AG20443 (cell line): ENCODE measurements at regions not wholly inside any gene's neighbourhood (a gene's known extent, or its start where the extent isn't known, plus 50 kb on each side); places are given as distances from the start of the nearest gene placed in this dataset.

Experiments
- DNase-seq: peaks from one replicate; pipeline ENCODE4 v3.0.0; 2012; ENCODE audit warnings: low spot score, mixed read lengths

DNA sequence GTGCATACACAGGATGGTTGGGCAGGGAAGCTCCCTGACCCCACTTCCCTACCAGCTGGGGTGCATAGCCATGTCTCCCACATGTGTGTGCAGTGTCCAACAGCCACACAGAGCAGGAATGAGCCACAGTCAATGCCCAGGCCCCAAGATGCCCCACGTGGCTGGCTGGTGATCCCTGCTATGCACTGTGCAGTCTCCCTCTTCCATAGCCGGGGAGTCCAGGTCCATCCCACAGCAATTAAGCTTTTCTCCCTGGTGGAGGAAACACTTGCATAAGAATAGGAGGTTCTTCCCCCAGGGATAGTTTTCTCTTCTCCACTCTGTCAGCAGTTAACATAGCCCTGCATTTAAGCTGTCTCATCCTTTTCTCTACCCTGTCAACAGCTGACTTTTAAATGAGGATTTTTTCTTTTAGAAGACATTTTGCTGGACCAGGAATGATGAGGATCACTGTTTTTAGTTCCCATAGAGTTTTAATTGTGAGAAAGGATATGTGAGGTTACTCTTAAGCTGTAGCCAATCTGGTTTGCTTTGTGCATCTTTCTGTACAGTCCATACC lies 396.5 kb upstream of the VWC2 start:
- no peak for DNase-seq

GRCh38 chr7:49386792-49387191 lies 386.6 kb upstream of the VWC2 start:
- no peak for DNase-seq

DNA sequence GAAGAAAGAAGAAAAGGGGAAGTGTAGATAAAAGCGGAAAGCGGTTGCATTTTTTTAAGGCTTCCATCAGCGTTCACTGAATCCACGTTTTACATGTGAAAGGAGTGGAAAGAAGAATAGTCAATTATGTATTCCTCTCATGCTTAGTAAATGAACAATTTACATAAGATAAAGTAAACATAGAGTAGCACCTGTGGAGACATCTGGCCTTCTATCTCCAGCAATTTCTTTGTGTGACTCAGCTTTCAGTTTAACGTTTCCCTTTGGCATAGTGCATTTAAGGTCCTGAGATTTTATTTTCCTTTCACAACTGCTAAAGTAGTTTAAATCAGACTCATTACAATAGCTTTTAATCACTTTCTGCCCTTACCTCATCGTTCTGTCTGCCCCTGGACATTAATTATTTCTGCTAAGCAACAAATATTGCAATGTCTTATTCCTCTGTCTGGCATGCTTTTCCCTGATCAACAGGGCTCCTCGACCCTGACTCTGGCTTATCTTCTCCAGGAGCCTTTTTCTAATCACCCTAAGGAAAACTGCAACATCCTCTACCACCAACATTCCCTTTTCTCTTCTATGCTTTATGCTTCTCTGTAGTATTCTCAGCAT lies 383.5 kb upstream of the VWC2 start:
- DNase-seq, result no peak

DNA sequence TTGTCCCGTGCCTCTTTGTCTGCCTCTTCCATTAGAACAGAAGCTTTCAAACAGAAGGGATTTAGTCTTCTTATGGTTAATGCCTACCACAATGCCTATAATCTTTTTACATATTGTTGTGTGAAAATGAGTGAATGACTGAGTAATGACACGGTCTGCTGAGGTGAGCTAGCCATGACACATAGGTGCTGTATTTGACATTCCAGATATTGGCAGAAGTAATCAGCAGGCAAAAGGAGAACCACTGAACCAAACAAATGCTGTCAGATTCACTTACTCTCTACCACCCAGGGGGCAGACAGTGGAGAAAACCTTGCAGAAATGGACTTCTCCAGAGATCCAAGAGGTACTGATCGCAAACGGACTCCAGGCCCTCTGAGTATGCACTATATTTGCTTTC lies 377.2 kb upstream of the VWC2 start:
- DNase-seq, result no peak

GRCh38 chr7:49397750-49398149 lies 375.7 kb upstream of the VWC2 start:
- DNase-seq, result no peak

DNA sequence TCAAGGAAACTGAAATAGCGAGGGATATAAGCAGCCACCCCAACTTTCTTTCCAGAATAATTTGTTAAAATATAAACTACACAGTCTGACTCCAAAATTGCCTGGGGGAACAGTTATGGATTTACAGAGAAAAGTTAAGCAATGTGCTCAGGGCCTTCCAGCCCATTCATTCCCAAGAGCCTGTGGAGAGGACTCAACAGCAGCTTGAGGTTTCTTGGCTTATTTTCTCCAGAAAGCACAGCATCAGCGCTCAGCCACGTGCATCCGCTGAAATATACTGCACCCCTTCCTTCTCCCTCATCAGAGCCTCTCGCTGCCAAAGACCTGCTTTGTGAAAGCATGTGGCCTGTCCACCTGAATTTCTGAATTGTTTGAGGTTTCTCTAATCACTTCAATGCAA lies 375.2 kb upstream of the VWC2 start:
- no peak for DNase-seq

DNA sequence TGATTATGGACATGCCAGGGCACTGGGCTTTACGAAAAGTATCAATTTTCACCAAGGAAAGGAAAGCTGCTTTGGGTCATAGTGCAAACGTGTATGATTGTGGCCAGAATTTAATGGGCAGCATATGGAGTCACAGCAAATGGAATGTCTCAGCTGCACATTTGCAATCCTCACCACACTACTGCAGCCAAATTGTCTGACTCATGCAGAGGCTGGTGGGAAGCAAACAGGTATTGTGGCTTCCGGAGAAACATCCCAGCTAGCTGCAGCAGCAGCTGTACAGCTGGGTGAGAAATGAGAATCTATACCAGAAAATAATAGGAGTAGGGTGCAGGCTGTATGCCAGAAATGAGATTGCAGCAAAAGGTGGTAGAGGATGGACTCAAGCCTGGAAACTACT lies 374.7 kb upstream of the VWC2 start:
- no peak for DNase-seq

- no peak for DNase-seq
Measured at GRCh38 chr7:49400891-49401550, 372.4 kb upstream of the VWC2 start.

DNA sequence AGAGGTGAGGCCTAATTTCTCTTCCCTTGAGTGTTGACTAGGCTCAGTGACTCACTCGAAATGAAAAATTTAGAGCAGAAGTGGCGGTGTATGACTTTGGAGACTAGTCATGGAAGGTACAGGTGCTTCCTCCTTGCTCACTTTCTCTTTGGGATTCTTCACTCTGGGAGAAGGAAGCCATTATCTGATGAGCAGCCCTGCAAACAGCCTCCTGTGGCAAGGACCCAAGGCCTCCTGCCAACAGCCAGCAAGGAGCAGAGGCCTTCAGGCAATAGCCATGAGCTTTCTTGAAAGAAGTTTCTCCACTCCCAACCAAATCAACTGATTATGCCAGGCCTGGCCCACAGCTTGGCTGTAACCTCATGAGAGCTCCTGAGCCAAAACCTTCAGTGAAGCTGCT lies 369.6 kb upstream of the VWC2 start:
- no peak for DNase-seq

DNA sequence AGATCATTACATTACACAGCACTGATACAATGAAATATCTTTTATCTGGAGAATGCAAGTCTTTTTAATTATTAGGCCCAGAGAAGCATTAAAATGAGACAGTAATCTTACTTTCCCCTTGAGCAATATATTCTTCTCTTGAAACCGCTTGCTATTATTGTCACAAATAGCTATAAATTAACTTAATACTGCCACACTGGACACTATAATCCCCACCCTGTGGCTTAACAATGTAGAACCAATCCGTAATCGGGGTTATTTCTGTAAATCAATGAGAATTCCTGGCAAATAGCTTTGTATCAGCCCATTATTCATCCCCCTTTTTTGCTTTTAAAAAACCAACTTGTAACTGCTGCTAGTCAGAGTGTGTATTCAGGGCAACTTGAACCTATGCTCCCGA lies 366.2 kb upstream of the VWC2 start:
- no peak for DNase-seq

DNA sequence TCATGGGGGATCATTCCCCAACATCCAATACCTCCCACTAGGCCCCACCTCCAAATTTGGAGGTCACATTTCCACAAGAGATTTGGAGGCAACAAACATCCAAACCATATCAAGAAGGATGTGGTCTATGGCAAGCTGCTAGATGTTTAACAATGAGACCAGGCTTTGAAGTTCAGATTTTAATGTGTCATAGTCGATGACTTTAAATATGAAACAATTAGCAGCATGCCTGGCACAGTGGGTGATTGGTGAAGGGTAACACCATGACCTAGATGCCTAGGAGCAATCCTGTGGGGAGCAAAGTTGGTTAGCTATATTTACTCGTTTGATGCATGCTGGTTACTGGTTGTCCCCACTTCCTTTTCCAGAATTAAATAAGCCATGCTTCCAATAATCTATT lies 356.4 kb upstream of the VWC2 start:
- DNase-seq, result no peak

DNA sequence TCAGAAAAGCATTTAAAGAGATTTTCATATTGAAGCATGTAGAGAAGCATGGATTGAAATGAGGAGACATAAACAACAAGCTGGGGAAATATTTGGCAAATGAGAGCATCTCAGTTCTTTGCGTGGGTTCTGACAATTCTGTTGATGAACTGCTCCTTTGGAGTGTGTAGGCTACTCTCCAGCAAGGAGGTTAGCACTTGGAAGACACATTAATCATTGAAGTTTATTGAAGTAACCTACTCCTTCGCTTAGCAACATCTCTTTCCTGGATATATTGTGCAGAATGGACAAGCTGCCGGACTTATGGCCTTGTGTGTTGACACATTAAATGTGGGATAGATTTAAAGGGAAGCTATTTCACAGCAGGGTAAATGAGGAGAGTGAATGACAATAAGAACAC lies 354.5 kb upstream of the VWC2 start:
- DNase-seq, result no peak

DNA sequence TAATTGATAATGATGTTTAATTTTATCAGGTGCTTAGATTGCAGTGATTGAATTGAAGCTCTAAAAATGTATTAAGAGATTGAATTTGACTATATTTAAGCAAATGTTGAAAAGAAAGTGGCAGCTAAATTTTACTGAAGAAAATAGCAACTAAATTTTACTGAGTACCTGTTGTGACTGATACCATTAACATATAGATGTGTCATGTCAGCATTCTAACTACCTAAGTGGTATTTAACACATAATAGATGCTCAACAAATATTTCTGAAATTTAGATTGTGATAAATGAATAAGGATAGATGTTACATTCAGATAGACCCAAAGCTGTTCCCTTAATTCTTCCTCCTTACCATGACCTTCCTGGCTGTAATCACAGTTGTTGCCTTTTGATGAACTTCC lies 350.9 kb upstream of the VWC2 start:
- DNase-seq, result no peak

DNA sequence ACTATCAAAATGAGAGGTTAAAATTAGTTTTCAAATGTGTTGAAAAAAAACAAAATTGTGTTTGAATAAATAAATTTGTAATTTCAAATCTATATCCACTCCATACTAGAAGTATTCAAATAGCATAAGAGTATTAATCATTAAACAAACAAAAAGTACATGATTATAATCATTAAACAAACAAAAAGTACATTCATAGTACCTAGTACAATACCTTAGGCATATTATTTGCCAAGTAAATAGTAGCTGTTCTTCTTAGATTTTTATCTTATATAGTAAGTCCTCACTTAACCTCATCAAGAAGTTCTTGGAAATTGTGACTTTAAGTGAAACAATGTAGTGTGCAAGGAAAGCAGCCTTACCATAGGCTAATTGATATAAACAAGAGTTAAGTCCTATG lies 349.3 kb upstream of the VWC2 start:
- no peak for DNase-seq

- no peak for DNase-seq
Measured at GRCh38 chr7:49425277-49425818, 348.1 kb upstream of the VWC2 start.

GRCh38 chr7:49432254-49432653 lies 341.2 kb upstream of the VWC2 start:
- DNase-seq, result no peak

GRCh38 chr7:49433794-49434193 lies 339.6 kb upstream of the VWC2 start:
- DNase-seq, result no peak

GRCh38 chr7:49434846-49435245 lies 338.6 kb upstream of the VWC2 start:
- no peak for DNase-seq

GRCh38 chr7:49438281-49438680 lies 335.2 kb upstream of the VWC2 start:
- DNase-seq, result no peak

GRCh38 chr7:49443515-49443914 lies 329.9 kb upstream of the VWC2 start:
- no peak for DNase-seq

DNA sequence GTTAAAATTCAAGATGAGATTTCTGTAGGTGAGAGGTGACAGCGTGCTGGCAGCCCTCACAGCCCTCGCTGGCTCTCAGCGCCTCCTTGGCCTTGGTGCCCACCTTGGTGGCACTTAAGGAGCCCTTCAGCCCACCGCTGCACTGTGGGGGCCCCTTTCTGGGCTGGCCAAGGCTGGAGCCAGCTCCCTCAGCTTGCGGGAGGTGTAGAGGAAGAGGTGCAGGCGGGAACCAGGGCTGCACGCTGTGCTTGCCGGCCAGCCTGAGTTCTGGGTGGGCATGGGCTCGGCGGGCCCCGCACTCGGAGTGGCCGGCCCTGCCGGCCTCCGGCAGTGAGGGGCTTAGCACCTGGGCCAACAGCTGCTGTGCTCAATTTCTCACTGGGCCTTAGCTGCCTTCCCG lies 320.0 kb upstream of the VWC2 start:
- no peak for DNase-seq

DNA sequence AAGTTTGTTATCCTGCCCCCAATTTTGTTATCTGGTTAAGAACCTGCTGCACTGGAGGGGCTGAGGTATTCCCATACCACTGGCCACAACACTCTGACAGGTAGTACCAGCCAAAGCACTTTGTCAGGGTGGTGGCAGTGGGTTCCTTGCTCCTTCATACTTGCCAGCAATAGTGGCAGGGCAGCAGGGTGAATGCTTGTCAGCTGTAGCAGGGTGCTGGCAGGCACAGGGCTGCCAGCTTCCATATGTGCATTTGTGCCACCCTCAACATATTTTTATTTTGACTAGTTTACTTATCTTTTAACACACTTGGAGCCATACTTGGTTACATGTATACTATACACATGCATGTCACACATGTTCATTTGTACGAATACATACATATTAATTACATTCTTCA lies 294.0 kb upstream of the VWC2 start:
- no peak for DNase-seq

DNA sequence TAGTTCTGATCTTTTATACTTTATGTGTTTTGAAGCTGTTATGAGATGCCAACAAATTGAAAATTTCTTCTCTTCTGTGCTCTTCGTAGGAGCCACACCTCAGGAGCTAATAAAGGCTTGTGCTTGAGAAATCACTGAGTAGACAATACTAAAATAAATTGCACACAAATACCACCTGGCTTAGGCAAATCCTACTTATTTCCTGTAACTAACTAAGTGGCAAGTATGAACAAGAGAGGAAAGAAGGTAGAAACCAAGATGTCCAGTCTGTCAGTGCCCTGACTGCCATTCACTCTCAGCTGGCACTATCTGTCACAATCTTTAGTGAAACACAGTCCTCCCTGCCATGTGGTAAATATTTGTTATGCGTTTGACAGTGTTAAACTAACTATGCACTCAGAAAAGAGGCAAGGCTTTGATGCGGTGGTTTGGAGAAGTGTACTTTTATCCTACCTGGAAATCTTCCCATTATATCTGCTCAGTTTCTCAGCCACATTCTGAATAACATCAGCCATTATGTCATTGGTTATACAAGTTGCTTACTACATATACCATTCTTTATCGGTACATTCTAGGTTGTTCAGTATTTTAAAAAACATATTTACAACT lies 293.4 kb upstream of the VWC2 start:
- DNase-seq, result no peak
